GM19397 (cell line): ENCODE measurements at regions not wholly inside any gene's neighbourhood (a gene's known extent, or its start where the extent isn't known, plus 50 kb on each side); places are given as distances from the start of the nearest gene placed in this dataset.

ENCODE experiments used
- ATAC-seq: cut with Tn5 transposase; IDR thresholded peaks from one replicate; pipeline ENCODE4 v1.9.1; 2021; ENCODE audit warnings: mild to moderate bottlenecking, moderate library complexity; ENCODE audit not compliant: unreplicated experiment

DNA sequence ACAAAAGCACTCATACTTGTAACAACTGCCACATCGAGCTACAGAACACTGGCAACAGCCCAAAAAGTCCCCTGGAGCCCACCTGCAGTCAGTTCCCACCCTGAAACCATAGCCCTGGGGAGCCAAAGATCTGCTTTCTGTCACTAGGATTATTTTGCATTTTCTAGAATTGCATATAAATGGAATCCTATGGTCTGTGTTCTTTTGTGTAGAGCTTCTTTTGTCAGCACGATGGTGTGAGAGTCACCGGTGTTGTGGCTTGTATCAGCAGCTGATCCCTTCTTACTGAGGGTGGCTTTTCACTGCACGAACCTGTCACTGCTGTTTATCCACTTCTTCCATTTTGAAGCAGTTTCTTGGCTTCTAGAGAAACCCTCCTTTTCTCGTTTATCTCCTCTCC, 60.1 kb upstream of the PRR23E start:
- ATAC-seq, result no peak

GRCh38 chr3:127133971-127134370, 59.0 kb upstream of the PRR23E start:
- no peak for ATAC-seq

DNA sequence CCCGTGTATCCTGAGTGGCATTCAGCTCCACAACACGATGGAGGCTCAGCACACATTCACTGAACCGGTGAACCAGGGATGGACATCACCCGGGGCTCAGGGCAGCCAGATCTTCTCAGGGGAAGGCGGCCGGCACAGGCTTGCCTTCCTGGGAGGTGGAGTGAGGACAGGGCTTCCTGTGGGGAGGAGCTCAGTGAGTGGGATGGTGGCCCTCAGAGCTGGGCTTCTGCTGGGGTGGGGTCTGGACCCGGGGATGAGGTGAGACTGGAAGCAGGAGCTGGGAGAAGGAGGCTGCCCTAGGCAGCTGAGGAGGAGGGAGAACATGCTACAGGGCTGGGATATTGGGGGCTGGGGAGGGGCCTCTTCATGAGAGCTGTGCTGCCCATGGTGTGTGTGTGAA, 58.5 kb upstream of the PRR23E start:
- no peak for ATAC-seq

- ATAC-seq, result no peak
These were observed 58.1 kb upstream of the PRR23E start for GRCh38 chr3:127134887-127135240.

- no peak for ATAC-seq
These were observed 57.5 kb upstream of the PRR23E start for GRCh38 chr3:127135241-127136023.

GRCh38 chr3:127136024-127136600, 56.8 kb upstream of the PRR23E start:
- no peak for ATAC-seq

DNA sequence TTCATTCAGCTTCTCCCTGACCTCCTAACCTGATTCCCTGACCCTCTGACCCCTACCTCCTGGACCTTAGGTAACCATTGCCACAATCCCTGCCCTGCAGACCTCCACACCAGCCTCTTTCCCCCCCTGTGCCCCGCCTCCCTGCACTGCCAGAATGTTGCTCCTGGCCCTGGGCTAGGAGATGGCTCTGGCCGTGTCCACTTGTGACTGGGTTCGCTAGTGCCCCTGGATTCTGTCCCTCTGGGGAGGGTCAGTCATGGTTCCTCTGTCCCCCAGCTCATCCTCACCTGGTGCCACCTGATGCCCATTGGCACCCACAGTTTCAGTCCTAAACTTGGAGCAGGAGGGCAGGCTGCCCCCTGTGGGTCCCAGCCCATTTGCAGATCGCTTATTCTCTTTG, 56.2 kb upstream of the PRR23E start:
- ATAC-seq, result no peak

DNA sequence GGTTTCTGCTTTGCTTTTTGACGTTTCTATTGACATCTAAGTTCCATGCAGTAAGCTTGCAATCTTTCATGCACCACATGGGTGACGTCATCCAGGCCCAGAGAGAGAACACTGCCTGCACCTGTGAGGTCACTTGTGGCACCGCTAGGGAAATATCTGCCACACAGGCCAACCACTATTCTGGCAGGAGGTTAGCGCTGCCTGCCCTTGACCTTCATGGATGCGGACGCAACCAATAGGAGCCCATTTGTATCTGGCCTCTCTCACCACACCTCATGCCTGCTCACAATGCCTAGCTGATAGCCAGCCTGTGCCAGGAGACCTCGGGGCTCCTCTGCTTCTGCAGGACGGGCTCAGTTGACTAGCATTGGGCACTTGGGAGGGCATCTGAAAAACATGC, 55.8 kb upstream of the PRR23E start:
- no peak for ATAC-seq

- ATAC-seq, result no peak
These were observed 55.0 kb upstream of the PRR23E start for GRCh38 chr3:127137757-127138536.

GRCh38 chr3:127139601-127140500, 53.1 kb upstream of the PRR23E start:
- ATAC-seq, result no peak

DNA sequence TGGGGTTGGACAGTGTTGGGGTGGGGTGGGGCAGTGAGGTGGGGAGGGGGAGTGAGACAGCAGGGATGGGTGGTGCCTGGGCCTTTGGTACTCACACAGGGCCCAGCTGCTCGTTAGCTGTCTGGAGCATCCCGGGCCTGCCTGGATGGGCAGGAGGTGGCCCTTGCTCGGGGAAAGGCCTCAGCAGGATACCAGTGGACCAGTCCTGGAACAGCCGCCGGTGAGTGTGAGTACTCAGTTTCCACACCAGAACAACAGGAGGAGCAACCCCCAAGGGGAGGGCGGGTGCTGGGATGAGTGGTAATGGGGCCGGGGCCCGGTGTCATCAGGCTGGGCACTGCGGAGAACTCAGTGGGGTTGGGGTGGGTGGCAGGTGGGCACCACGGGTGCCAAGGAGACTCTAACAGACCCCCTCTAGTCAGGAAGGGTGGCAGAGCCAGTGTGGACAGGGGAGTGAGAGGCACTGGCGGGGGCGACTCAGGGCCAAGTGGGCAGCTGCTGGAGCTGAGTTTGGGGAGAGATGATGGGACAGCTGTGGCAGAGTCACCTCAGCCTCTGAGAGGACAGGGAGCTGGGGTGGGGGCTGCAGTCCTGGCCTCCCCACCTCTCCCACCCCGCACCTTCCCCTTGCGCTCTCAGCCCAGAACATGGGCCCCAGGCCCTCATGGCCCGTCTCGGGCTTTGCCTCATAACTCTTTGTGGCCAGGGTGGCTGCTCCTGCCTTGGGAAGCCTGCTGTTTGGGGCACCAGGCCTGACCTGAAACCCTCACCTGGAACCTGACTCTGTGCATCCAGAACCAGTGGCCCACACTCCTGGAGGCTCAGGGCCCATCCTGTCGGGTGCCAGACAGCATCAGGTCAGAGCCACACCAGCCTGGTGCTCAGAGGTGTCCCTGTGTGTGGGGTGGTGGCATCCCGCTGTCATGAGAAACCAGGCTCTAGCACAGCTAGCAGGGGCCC, 52.1 kb upstream of the PRR23E start:
- ATAC-seq, result no peak

- ATAC-seq, result no peak
These were observed 50.8 kb upstream of the PRR23E start for GRCh38 chr3:127141921-127142730.
